ENCODE measurements at regions not wholly inside any gene's neighbourhood (a gene's known extent, or its start where the extent isn't known, plus 50 kb on each side); places are given as distances from the start of the nearest gene placed in this dataset.

GRCh38 chr10:32121648-32122047 lies 65.4 kb upstream of the KIF5B start:
- H3K4me2 ChIP-seq (ENCODE audit: low read length): no peak overlapping the region
- H3K9me2 ChIP-seq (ENCODE audit: insufficient read depth): no peaks in the 10 kb centered on the region
- H3K36me3 ChIP-seq (ENCODE audit: control insufficient read depth in 1 of 2, insufficient read depth in 2 of 2, low read length in 2 of 2): no peaks in the 10 kb centered on the region
- H4K20me1 ChIP-seq (ENCODE audit: insufficient read depth): no peaks in the 10 kb centered on the region
- H3K4me3 ChIP-seq (replicated peaks in 1 of 2; ENCODE audit: low read depth in 1 of 2, low read length in 2 of 2): no peak overlapping the region
- BruUV-seq (replicated peaks): no TSS peak
- RAD21 ChIA-PET (ENCODE audit: low non-redundant PET in 1 of 2, low total read pairs in 2 of 2, uncharacterized antibody in 2 of 2, unreplicated experiment in 2 of 2): no interaction called here
- CTCF ChIA-PET: no interaction called here
- H2AFZ ChIP-seq (ENCODE audit: low read depth, low read length, poor library complexity, severe bottlenecking): no peak overlapping the region
- intact Hi-C loops (cut with micrococcal nuclease): no loop called here
- no peaks in the 10 kb centered on the region for H3K4me1 ChIP-seq (ENCODE audit: control insufficient read depth in 1 of 2, insufficient read depth in 2 of 2, low read length in 2 of 2)
- H3K9ac ChIP-seq (ENCODE audit: low read length): no peak overlapping the region
- H3K27me3 ChIP-seq (ENCODE audit: insufficient read depth, low read length): no peaks in the 10 kb centered on the region
- ATAC-seq: no peak
- TF ChIP-seq YY1 (IDR thresholded peaks at IDR 0.05; ENCODE audit: extremely low read depth, insufficient replicate concordance, low read depth, low read length): no peak
- no peak for TF ChIP-seq TCF7L2 (IDR thresholded peaks at IDR 0.05; ENCODE audit: borderline replicate concordance, extremely low read depth, insufficient read depth, insufficient read length)
- no peak for TF ChIP-seq EZH2phosphoT487 (IDR thresholded peaks at IDR 0.05; ENCODE audit: borderline replicate concordance)
- TF ChIP-seq, protein P1, sequence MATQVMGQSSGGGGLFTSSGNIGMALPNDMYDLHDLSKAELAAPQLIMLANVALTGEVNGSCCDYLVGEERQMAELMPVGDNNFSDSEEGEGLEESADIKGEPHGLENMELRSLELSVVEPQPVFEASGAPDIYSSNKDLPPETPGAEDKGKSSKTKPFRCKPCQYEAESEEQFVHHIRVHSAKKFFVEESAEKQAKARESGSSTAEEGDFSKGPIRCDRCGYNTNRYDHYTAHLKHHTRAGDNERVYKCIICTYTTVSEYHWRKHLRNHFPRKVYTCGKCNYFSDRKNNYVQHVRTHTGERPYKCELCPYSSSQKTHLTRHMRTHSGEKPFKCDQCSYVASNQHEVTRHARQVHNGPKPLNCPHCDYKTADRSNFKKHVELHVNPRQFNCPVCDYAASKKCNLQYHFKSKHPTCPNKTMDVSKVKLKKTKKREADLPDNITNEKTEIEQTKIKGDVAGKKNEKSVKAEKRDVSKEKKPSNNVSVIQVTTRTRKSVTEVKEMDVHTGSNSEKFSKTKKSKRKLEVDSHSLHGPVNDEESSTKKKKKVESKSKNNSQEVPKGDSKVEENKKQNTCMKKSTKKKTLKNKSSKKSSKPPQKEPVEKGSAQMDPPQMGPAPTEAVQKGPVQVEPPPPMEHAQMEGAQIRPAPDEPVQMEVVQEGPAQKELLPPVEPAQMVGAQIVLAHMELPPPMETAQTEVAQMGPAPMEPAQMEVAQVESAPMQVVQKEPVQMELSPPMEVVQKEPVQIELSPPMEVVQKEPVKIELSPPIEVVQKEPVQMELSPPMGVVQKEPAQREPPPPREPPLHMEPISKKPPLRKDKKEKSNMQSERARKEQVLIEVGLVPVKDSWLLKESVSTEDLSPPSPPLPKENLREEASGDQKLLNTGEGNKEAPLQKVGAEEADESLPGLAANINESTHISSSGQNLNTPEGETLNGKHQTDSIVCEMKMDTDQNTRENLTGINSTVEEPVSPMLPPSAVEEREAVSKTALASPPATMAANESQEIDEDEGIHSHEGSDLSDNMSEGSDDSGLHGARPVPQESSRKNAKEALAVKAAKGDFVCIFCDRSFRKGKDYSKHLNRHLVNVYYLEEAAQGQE (IDR thresholded peaks at IDR 0.05; ENCODE audit: low read depth): no peak
- no peak for TF ChIP-seq CBX3 (IDR thresholded peaks at IDR 0.05; ENCODE audit: low read depth)
- no peak for TF ChIP-seq POLR2AphosphoS5 (IDR thresholded peaks at IDR 0.05; ENCODE audit: low read depth, low read length)
- no peak for TF ChIP-seq SP1 (IDR thresholded peaks at IDR 0.05; ENCODE audit: low read depth)
- TF ChIP-seq JUND (IDR thresholded peaks at IDR 0.05): no peak
- no peak for TF ChIP-seq CEBPB (IDR thresholded peaks at IDR 0.05; ENCODE audit: low read depth)
- TF ChIP-seq RAD21 (IDR thresholded peaks at IDR 0.05; ENCODE audit: low read depth): no peak
- no peak for TF ChIP-seq FOSL1 (IDR thresholded peaks at IDR 0.05; ENCODE audit: low read depth)
- no peak for TF ChIP-seq SRF (IDR thresholded peaks at IDR 0.05; ENCODE audit: low read depth)
- no peak for TF ChIP-seq ATF3 (IDR thresholded peaks at IDR 0.05)
- POLR2A ChIA-PET: interaction anchor here (2.8 kb wide), 1 partner anchor 18 kb away, joined by 7 read pairs; no protein-coding TSS in a partner anchor
- no peaks in the 10 kb centered on the region for H3K9me3 ChIP-seq (ENCODE audit: control insufficient read depth in 1 of 2, insufficient read depth in 1 of 2, low read depth in 1 of 2, low read length in 2 of 2)
- no peak for DNase-seq (ENCODE audit: low read depth, low spot score)
- H3K79me2 ChIP-seq (ENCODE audit: insufficient read depth, low read length): no peaks in the 10 kb centered on the region
- no peak overlapping the region for H3K27ac ChIP-seq (ENCODE audit: low read depth, low read length)
